ENCODE measurements at regions not wholly inside any gene's neighbourhood (a gene's known extent, or its start where the extent isn't known, plus 50 kb on each side); places are given as distances from the start of the nearest gene placed in this dataset.

DNA sequence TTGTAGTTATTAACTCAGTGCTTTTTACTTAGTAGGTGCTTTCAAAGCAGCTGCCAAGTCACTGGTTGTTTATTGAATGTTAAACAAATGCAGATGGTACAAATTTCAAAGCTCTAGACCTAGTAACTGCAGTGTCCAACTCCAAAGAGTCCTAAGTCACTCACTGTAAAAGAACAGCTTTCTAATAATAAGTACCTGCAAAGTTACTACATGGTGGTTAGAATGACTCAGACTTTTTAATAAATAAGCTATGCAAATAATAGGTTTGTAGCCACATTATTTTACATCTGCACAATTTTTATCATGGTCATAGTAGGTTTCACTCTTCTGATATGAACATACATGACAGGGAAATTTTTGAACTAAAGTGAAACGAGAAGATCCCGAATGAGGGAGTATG, 1620.4 kb upstream of the CELF4 start:
- TF ChIP-seq, protein P1, sequence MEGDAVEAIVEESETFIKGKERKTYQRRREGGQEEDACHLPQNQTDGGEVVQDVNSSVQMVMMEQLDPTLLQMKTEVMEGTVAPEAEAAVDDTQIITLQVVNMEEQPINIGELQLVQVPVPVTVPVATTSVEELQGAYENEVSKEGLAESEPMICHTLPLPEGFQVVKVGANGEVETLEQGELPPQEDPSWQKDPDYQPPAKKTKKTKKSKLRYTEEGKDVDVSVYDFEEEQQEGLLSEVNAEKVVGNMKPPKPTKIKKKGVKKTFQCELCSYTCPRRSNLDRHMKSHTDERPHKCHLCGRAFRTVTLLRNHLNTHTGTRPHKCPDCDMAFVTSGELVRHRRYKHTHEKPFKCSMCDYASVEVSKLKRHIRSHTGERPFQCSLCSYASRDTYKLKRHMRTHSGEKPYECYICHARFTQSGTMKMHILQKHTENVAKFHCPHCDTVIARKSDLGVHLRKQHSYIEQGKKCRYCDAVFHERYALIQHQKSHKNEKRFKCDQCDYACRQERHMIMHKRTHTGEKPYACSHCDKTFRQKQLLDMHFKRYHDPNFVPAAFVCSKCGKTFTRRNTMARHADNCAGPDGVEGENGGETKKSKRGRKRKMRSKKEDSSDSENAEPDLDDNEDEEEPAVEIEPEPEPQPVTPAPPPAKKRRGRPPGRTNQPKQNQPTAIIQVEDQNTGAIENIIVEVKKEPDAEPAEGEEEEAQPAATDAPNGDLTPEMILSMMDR (IDR thresholded peaks at IDR 0.05), result no peak
- TF ChIP-seq POLR2A (IDR thresholded peaks at IDR 0.05), result no peak
